22Rv1 (cell line): ENCODE measurements at regions not wholly inside any gene's neighbourhood (a gene's known extent, or its start where the extent isn't known, plus 50 kb on each side); places are given as distances from the start of the nearest gene placed in this dataset.

Experiments
- ZFX ChIP-seq: fragments of 450-650 bp; IDR thresholded peaks from 2 replicates; pipeline ENCODE4 v1.6.1; 2017; ENCODE audit warnings: antibody characterized with exemption, borderline replicate concordance
- TF ChIP-seq, protein P1 (sequence below): fragments of 450-650 bp; IDR thresholded peaks from 2 replicates; pipeline ENCODE4 v1.5.1; 2017; ENCODE audit warnings: mild to moderate bottlenecking

DNA sequence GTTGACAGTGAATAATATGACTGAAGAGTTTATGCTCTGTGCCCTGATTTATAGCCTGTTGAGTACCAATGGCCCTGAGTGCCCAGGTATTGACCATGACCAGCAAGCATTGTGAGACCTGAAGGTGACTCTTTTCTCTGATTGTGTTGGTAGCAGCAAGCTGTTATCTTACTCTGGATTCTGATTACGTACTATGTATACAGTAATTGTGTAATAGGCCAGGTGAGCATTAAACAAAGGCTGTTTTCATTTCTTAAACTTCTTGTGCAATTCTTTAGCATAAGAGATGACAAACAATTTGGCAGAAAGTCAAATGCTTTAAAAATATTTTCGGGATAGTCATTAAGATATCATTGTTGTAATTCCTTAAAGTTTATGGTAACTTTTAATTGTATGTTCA lies 111.7 kb upstream of the PTPRK start:
- TF ChIP-seq, protein P1, sequence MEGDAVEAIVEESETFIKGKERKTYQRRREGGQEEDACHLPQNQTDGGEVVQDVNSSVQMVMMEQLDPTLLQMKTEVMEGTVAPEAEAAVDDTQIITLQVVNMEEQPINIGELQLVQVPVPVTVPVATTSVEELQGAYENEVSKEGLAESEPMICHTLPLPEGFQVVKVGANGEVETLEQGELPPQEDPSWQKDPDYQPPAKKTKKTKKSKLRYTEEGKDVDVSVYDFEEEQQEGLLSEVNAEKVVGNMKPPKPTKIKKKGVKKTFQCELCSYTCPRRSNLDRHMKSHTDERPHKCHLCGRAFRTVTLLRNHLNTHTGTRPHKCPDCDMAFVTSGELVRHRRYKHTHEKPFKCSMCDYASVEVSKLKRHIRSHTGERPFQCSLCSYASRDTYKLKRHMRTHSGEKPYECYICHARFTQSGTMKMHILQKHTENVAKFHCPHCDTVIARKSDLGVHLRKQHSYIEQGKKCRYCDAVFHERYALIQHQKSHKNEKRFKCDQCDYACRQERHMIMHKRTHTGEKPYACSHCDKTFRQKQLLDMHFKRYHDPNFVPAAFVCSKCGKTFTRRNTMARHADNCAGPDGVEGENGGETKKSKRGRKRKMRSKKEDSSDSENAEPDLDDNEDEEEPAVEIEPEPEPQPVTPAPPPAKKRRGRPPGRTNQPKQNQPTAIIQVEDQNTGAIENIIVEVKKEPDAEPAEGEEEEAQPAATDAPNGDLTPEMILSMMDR: no peak
- no peak for TF ChIP-seq ZFX
